ENCODE measurements at regions not wholly inside any gene's neighbourhood (a gene's known extent, or its start where the extent isn't known, plus 50 kb on each side); places are given as distances from the start of the nearest gene placed in this dataset.

GRCh38 chr7:156015237-156016020, 203.2 kb upstream of the SHH start:
- TF ChIP-seq MAX (IDR thresholded peaks at IDR 0.05) (no peak), USF1 (IDR thresholded peaks at IDR 0.05) (no peak), EGR1 (IDR thresholded peaks at IDR 0.05) (no peak), RAD21 (IDR thresholded peaks at IDR 0.05; ENCODE audit: low read depth) (no peak)

- no peak for TF ChIP-seq FOXM1 (IDR thresholded peaks at IDR 0.05; ENCODE audit: borderline replicate concordance, low read depth)
- no peak for TF ChIP-seq NFIC (IDR thresholded peaks at IDR 0.05)
- TF ChIP-seq TCF12 (IDR thresholded peaks at IDR 0.05; ENCODE audit: low read depth), result no peak
- no peak for TF ChIP-seq TAF1 (IDR thresholded peaks at IDR 0.05; ENCODE audit: low read depth)
- no peak for TF ChIP-seq TEAD4 (IDR thresholded peaks at IDR 0.05)
Observed at GRCh38 chr7:156014808-156015207, 202.5 kb upstream of the SHH start.

- TF ChIP-seq CEBPB (IDR thresholded peaks at IDR 0.05) (no peak), REST (IDR thresholded peaks at IDR 0.05; ENCODE audit: low read depth) (no peak), YY1 (IDR thresholded peaks at IDR 0.05; ENCODE audit: low read depth) (no peak), EP300 (IDR thresholded peaks at IDR 0.05; ENCODE audit: borderline replicate concordance) (no peak), MAX (IDR thresholded peaks at IDR 0.05) (no peak), RAD21 (IDR thresholded peaks at IDR 0.05; ENCODE audit: low read depth) (no peak), FOXM1 (IDR thresholded peaks at IDR 0.05; ENCODE audit: borderline replicate concordance, low read depth) (no peak), TCF12 (IDR thresholded peaks at IDR 0.05; ENCODE audit: low read depth) (no peak), USF1 (IDR thresholded peaks at IDR 0.05) (no peak), ZBTB7A (IDR thresholded peaks at IDR 0.05; ENCODE audit: low read depth) (no peak), CREB1 (IDR thresholded peaks at IDR 0.05; ENCODE audit: low read depth) (no peak), TAF1 (IDR thresholded peaks at IDR 0.05; ENCODE audit: low read depth) (no peak), NFIC (IDR thresholded peaks at IDR 0.05) (no peak)
Observed at GRCh38 chr7:156014201-156014600, 201.9 kb upstream of the SHH start.

GRCh38 chr7:156012412-156012811, 200.1 kb upstream of the SHH start:
- TF ChIP-seq NFIC (IDR thresholded peaks at IDR 0.05), result no peak
- no peak for TF ChIP-seq ZBTB7A (IDR thresholded peaks at IDR 0.05; ENCODE audit: low read depth)
- TF ChIP-seq EP300 (IDR thresholded peaks at IDR 0.05; ENCODE audit: borderline replicate concordance), result no peak
- no peak for TF ChIP-seq YY1 (IDR thresholded peaks at IDR 0.05; ENCODE audit: low read depth)
- TF ChIP-seq CEBPB (IDR thresholded peaks at IDR 0.05), result no peak
- TF ChIP-seq TEAD4 (IDR thresholded peaks at IDR 0.05), result no peak
- no peak for TF ChIP-seq TCF12 (IDR thresholded peaks at IDR 0.05; ENCODE audit: low read depth)
- TF ChIP-seq RAD21 (IDR thresholded peaks at IDR 0.05; ENCODE audit: low read depth), result no peak

- TF ChIP-seq FOXM1 (IDR thresholded peaks at IDR 0.05; ENCODE audit: borderline replicate concordance, low read depth) (no peak), REST (IDR thresholded peaks at IDR 0.05; ENCODE audit: low read depth) (no peak), CREB1 (IDR thresholded peaks at IDR 0.05; ENCODE audit: low read depth) (no peak), TAF1 (IDR thresholded peaks at IDR 0.05; ENCODE audit: low read depth) (no peak), ZBTB7A (IDR thresholded peaks at IDR 0.05; ENCODE audit: low read depth) (no peak), EP300 (IDR thresholded peaks at IDR 0.05; ENCODE audit: borderline replicate concordance) (no peak), EGR1 (IDR thresholded peaks at IDR 0.05) (no peak), MAX (IDR thresholded peaks at IDR 0.05) (no peak), TCF12 (IDR thresholded peaks at IDR 0.05; ENCODE audit: low read depth) (no peak), NFIC (IDR thresholded peaks at IDR 0.05) (no peak), CEBPB (IDR thresholded peaks at IDR 0.05) (no peak), YY1 (IDR thresholded peaks at IDR 0.05; ENCODE audit: low read depth) (no peak), USF1 (IDR thresholded peaks at IDR 0.05) (no peak), RAD21 (IDR thresholded peaks at IDR 0.05; ENCODE audit: low read depth) (no peak), TEAD4 (IDR thresholded peaks at IDR 0.05) (no peak)
Observed at GRCh38 chr7:156009569-156009968, 197.3 kb upstream of the SHH start.

All from Ishikawa (cell line).